ENCODE measurements at regions not wholly inside any gene's neighbourhood (a gene's known extent, or its start where the extent isn't known, plus 50 kb on each side); places are given as distances from the start of the nearest gene placed in this dataset.

GRCh38 chr5:8752595-8752994 lies 793.3 kb downstream of the SEMA5A start (continued):
- TF ChIP-seq PATZ1 (CRISPR knock-in tag; IDR thresholded peaks at IDR 0.05; ENCODE audit: borderline replicate concordance) (no peak), ZNF70 (CRISPR knock-in tag; IDR thresholded peaks at IDR 0.05) (no peak)

DNA sequence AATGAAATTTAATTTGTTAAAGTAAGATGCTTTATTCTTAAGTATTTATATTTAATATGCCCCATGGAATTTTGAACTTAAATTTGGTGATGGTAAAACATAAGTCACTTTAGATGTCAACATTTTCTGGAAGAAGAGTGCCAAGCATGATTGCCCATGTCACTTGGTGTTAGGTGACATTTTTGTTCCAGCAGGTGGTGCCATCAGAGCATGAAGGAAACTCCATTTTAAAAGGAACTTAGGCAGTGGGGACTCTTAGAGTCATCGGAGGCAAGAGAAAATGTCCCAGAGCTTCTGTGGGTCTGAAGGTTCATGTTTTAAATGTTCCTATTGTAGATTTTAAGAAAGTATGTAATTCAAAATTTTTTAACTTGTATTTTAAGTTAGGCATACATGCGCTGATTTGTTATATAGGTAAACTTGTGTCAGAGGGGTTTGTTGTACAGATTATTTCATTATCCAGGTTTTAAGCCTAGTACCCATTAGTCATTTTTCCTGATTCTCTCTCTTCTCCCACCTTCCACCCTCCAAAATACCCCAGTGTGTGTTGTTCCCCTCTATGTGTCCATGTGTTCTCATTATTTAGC lies 789.3 kb downstream of the SEMA5A start:
- TF ChIP-seq ZNF8 (CRISPR knock-in tag; IDR thresholded peaks at IDR 0.05) (no peak), BACH2 (CRISPR knock-in tag; IDR thresholded peaks at IDR 0.05; ENCODE audit: borderline replicate concordance) (no peak), TCF4 (CRISPR knock-in tag; IDR thresholded peaks at IDR 0.05; ENCODE audit: borderline replicate concordance) (no peak), GLIS3 (CRISPR knock-in tag; IDR thresholded peaks at IDR 0.05) (no peak), ESRRG (CRISPR knock-in tag; IDR thresholded peaks at IDR 0.05) (no peak), CSDC2 (CRISPR knock-in tag; IDR thresholded peaks at IDR 0.05) (no peak), OSR1 (CRISPR knock-in tag; IDR thresholded peaks at IDR 0.05) (no peak), PATZ1 (CRISPR knock-in tag; IDR thresholded peaks at IDR 0.05; ENCODE audit: borderline replicate concordance) (no peak), CSRNP3 (CRISPR knock-in tag; IDR thresholded peaks at IDR 0.05) (no peak), ZC3H10 (CRISPR knock-in tag; IDR thresholded peaks at IDR 0.05) (no peak), ZNF565 (CRISPR knock-in tag; conservative IDR thresholded peaks at IDR 0.05; ENCODE audit: low read depth) (no peak), ARNTL (CRISPR knock-in tag; IDR thresholded peaks at IDR 0.05; ENCODE audit: borderline replicate concordance, low read depth) (no peak), ZFP3 (CRISPR knock-in tag; IDR thresholded peaks at IDR 0.05) (no peak), TOX (CRISPR knock-in tag; IDR thresholded peaks at IDR 0.05; ENCODE audit: borderline replicate concordance) (no peak)
- TF ChIP-seq, protein P1, sequence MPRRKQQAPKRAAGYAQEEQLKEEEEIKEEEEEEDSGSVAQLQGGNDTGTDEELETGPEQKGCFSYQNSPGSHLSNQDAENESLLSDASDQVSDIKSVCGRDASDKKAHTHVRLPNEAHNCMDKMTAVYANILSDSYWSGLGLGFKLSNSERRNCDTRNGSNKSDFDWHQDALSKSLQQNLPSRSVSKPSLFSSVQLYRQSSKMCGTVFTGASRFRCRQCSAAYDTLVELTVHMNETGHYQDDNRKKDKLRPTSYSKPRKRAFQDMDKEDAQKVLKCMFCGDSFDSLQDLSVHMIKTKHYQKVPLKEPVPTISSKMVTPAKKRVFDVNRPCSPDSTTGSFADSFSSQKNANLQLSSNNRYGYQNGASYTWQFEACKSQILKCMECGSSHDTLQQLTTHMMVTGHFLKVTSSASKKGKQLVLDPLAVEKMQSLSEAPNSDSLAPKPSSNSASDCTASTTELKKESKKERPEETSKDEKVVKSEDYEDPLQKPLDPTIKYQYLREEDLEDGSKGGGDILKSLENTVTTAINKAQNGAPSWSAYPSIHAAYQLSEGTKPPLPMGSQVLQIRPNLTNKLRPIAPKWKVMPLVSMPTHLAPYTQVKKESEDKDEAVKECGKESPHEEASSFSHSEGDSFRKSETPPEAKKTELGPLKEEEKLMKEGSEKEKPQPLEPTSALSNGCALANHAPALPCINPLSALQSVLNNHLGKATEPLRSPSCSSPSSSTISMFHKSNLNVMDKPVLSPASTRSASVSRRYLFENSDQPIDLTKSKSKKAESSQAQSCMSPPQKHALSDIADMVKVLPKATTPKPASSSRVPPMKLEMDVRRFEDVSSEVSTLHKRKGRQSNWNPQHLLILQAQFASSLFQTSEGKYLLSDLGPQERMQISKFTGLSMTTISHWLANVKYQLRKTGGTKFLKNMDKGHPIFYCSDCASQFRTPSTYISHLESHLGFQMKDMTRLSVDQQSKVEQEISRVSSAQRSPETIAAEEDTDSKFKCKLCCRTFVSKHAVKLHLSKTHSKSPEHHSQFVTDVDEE (CRISPR knock-in tag; IDR thresholded peaks at IDR 0.05) = no peak
- peak; percentile 90 for ATAC-seq

DNA sequence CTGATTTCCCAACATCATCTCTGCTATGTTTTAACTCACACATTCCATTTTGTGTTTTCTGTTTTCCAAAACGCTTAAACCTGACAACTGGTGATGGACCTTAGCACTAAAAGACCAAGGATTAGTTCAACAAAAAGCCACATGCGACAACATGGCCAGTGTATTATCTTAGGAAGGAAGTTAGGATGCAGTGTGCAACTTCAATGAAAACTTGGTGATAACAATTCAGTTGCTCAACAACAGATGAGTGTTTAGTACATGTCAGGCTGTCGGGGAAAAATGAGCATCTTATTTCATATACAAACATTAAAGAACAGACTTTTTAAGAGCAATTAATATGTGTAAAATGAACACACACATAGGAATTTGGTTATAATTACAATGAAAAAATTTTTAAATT lies 780.0 kb downstream of the SEMA5A start:
- no peak for ATAC-seq
- TF ChIP-seq OSR1 (CRISPR knock-in tag; IDR thresholded peaks at IDR 0.05) (no peak), ISL1 (CRISPR knock-in tag; IDR thresholded peaks at IDR 0.05) (no peak), SNAI2 (CRISPR knock-in tag; IDR thresholded peaks at IDR 0.05) (no peak), ZC3H10 (CRISPR knock-in tag; IDR thresholded peaks at IDR 0.05) (no peak), ZNF8 (CRISPR knock-in tag; IDR thresholded peaks at IDR 0.05) (no peak)

DNA sequence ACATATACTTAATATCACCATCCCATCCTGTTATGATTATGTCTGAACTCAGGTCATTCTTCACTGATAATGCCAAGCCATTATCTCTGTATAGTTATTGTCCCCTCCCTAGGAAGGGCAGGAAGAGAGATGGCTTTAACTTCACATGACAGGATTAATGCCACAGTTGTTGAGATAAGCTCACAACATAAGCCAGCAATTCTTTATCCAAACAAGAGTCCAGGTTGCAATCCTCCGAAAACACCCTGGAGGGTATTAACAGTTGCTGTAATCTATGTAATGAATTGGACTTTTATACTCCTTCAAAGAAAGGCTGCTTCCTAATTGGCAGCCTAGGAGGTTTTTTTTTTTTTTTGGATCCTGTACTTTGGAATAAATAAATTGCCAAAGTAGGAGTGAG lies 779.4 kb downstream of the SEMA5A start:
- ATAC-seq = no peak
- TF ChIP-seq RARB (CRISPR knock-in tag; IDR thresholded peaks at IDR 0.05) (no peak), ZFP30 (CRISPR knock-in tag; IDR thresholded peaks at IDR 0.05) (no peak), TCF4 (CRISPR knock-in tag; IDR thresholded peaks at IDR 0.05; ENCODE audit: borderline replicate concordance) (peak; percentile 65; the same call in 1 of the 2 replicates), ISL1 (CRISPR knock-in tag; IDR thresholded peaks at IDR 0.05) (no peak), CSRNP3 (CRISPR knock-in tag; IDR thresholded peaks at IDR 0.05) (no peak), POU6F1 (CRISPR knock-in tag; IDR thresholded peaks at IDR 0.05; ENCODE audit: borderline replicate concordance, low read depth) (no peak), ZNF565 (CRISPR knock-in tag; conservative IDR thresholded peaks at IDR 0.05; ENCODE audit: low read depth) (no peak), OSR1 (CRISPR knock-in tag; IDR thresholded peaks at IDR 0.05) (no peak)

All from SK-N-SH treated with all-trans-retinoic acid at 6 μM for 48 hours (cell line).